ENCODE measurements at regions not wholly inside any gene's neighbourhood (a gene's known extent, or its start where the extent isn't known, plus 50 kb on each side); places are given as distances from the start of the nearest gene placed in this dataset.

DNA sequence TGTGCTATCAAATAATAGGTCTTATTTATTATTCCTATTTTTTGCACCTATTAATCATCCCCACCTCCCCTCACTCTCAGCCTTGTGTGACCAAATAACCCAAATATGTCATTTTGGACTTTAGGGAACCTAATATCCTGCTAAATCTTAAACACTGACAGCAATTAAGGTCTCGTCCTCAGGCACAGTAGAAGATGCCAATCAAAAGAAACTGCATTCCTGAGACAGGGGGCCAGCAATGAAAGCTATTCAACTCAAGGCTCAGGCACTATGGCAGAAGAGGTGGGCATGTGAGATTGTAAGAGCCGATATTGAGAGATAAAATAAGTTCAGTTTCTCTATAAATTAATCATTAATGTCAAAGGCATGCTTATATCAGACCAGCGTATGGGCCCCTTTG lies 1437.7 kb upstream of the PCDH9 start:
- TF ChIP-seq ESRRA (IDR thresholded peaks at IDR 0.05; ENCODE audit: low read length) (no peak), RUNX3 (IDR thresholded peaks at IDR 0.05; ENCODE audit: low read length) (no peak)
- TF ChIP-seq, protein P1, sequence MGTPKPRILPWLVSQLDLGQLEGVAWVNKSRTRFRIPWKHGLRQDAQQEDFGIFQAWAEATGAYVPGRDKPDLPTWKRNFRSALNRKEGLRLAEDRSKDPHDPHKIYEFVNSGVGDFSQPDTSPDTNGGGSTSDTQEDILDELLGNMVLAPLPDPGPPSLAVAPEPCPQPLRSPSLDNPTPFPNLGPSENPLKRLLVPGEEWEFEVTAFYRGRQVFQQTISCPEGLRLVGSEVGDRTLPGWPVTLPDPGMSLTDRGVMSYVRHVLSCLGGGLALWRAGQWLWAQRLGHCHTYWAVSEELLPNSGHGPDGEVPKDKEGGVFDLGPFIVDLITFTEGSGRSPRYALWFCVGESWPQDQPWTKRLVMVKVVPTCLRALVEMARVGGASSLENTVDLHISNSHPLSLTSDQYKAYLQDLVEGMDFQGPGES (IDR thresholded peaks at IDR 0.05), result no peak
- TF ChIP-seq, protein P2, sequence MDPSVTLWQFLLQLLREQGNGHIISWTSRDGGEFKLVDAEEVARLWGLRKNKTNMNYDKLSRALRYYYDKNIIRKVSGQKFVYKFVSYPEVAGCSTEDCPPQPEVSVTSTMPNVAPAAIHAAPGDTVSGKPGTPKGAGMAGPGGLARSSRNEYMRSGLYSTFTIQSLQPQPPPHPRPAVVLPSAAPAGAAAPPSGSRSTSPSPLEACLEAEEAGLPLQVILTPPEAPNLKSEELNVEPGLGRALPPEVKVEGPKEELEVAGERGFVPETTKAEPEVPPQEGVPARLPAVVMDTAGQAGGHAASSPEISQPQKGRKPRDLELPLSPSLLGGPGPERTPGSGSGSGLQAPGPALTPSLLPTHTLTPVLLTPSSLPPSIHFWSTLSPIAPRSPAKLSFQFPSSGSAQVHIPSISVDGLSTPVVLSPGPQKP (IDR thresholded peaks at IDR 0.05; ENCODE audit: low read depth, low read length), result no peak
- TF ChIP-seq, protein P3, sequence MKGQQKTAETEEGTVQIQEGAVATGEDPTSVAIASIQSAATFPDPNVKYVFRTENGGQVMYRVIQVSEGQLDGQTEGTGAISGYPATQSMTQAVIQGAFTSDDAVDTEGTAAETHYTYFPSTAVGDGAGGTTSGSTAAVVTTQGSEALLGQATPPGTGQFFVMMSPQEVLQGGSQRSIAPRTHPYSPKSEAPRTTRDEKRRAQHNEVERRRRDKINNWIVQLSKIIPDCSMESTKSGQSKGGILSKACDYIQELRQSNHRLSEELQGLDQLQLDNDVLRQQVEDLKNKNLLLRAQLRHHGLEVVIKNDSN (IDR thresholded peaks at IDR 0.05; ENCODE audit: borderline replicate concordance, extremely low read length, insufficient read depth, low read depth, low read length), result no peak
- intact Hi-C loops (cut with micrococcal nuclease; ENCODE audit: unreplicated experiment), result no loop called here
- H3K36me3 ChIP-seq (ENCODE audit: control insufficient read depth in 2 of 2, insufficient read depth in 2 of 2, low read length in 1 of 2), result no peaks in the 10 kb centered on the region
- WGBS (ENCODE audit: insufficient coverage, insufficient replicate concordance, low lambda C conversion rate, missing lambda C conversion rate), result 9% methylated on average over 3 of the region's 3 CpGs
- H3K27me3 ChIP-seq (replicated peaks in 1 of 2; ENCODE audit: control insufficient read depth in 2 of 2, insufficient read depth in 2 of 2, low read length in 1 of 2), result no peaks in the 10 kb centered on the region
- no peaks in the 10 kb centered on the region for H4K20me1 ChIP-seq (ENCODE audit: control insufficient read depth, insufficient read depth)
- BruUV-seq (replicated peaks), result no TSS peak
- no peaks in the 10 kb centered on the region for H3K79me2 ChIP-seq (ENCODE audit: control insufficient read depth, insufficient read depth, low read length)
- H3K9me3 ChIP-seq (replicated peaks; ENCODE audit: control insufficient read depth, insufficient read depth, low read length), result no peaks in the 10 kb centered on the region
- DNase-seq (ENCODE audit: low read depth, low spot score) (no peak), FAIRE-seq (no peak), ATAC-seq (no peak)
- H2AFZ ChIP-seq (ENCODE audit: control insufficient read depth, low read depth, low read length), result no peak overlapping the region
- no peaks in the 10 kb centered on the region for H3K4me1 ChIP-seq (ENCODE audit: control insufficient read depth, insufficient read depth, low read length)
- ChIA-PET POLR2A (no interaction called here), CTCF (no interaction called here), RAD21 (ENCODE audit: unreplicated experiment) (no interaction called here), SMC1A (ENCODE audit: uncharacterized antibody, unreplicated experiment) (interaction anchor here (0.7 kb wide), 1 partner anchor 93 kb away, joined by 3 read pairs; no protein-coding TSS in a partner anchor)
- in situ Hi-C loops (cut with MboI), result no loop called here
- H3K4me2 ChIP-seq (ENCODE audit: control insufficient read depth, insufficient read depth), result no peak overlapping the region
- no peak overlapping the region for H3K4me3 ChIP-seq
- H3K27ac ChIP-seq (ENCODE audit: control insufficient read depth, insufficient read depth), result no peak overlapping the region
- no peak overlapping the region for H3K9ac ChIP-seq (ENCODE audit: control insufficient read depth, insufficient read depth, low read length)
